Hepatocyte (in vitro differentiated cells): ENCODE measurements at regions not wholly inside any gene's neighbourhood (a gene's known extent, or its start where the extent isn't known, plus 50 kb on each side); places are given as distances from the start of the nearest gene placed in this dataset.

Source experiments
- DNase-seq: peaks from one replicate; pipeline ENCODE4 v3.0.0-alpha.2; 2016; ENCODE audit warnings: low spot score
- H2AFZ ChIP-seq: fragments of 200-600 bp; sonication (generic); 2 replicates; pipeline ENCODE4 v1.6.0; 2016; ENCODE audit warnings: antibody characterized with exemption, mild to moderate bottlenecking
- H3K27ac ChIP-seq: fragments of 200-600 bp; sonication (generic); 2 replicates; pipeline ENCODE4 v1.5.1; 2016; ENCODE audit warnings: mild to moderate bottlenecking
- H3K27me3 ChIP-seq: fragments of 200-600 bp; sonication (generic); 2 replicates; pipeline ENCODE4 v1.6.1; 2016
- H3K36me3 ChIP-seq: fragments of 200-600 bp; sonication (generic); replicated peaks from 2 replicates; pipeline ENCODE4 v1.5.1; 2016; ENCODE audit warnings: low read depth; ENCODE audit not compliant: insufficient read depth
- H3K4me1 ChIP-seq: fragments of 200-600 bp; sonication (generic); 2 replicates; pipeline ENCODE4 v1.5.1; 2016; ENCODE audit warnings: mild to moderate bottlenecking, moderate library complexity; ENCODE audit not compliant: insufficient read depth
- H3K4me2 ChIP-seq: fragments of 200-600 bp; sonication (generic); 2 replicates; pipeline ENCODE4 v1.6.0; 2016
- H3K4me3 ChIP-seq: fragments of 200-600 bp; sonication (generic); 2 replicates; pipeline ENCODE4 v1.5.1; 2016; ENCODE audit warnings: mild to moderate bottlenecking
- H3K79me2 ChIP-seq: fragments of 200-600 bp; sonication (generic); 2 replicates; pipeline ENCODE4 v1.6.0; 2017; ENCODE audit warnings: mild to moderate bottlenecking
- H3K9me2 ChIP-seq: fragments of 200-600 bp; sonication (generic); replicated peaks from 2 replicates; pipeline ENCODE4 v1.6.0; 2017; ENCODE audit warnings: mild to moderate bottlenecking; ENCODE audit not compliant: insufficient read depth
- H3K9me3 ChIP-seq: fragments of 200-600 bp; sonication (generic); 2 replicates; pipeline ENCODE4 v1.5.1; 2016; ENCODE audit warnings: low read depth, mild to moderate bottlenecking
- H4K20me1 ChIP-seq: fragments of 200-600 bp; sonication (generic); 2 replicates; pipeline ENCODE4 v1.6.0; 2016; ENCODE audit warnings: mild to moderate bottlenecking; ENCODE audit not compliant: insufficient read depth, poor library complexity, severe bottlenecking
- EZH2 ChIP-seq: fragments of 200-600 bp; sonication (generic); IDR thresholded peaks from 2 replicates; pipeline ENCODE4 v1.6.1; 2016; ENCODE audit warnings: antibody characterized with exemption, mild to moderate bottlenecking, borderline replicate concordance
- EZH2phosphoT487 ChIP-seq: fragments of 200-600 bp; sonication (generic); IDR thresholded peaks from one replicate; pipeline ENCODE4 v1.6.1; 2018; ENCODE audit warnings: antibody characterized with exemption, mild to moderate bottlenecking, low read depth, moderate library complexity; ENCODE audit not compliant: unreplicated experiment, severe bottlenecking
- WGBS: methylation state at CpG from one replicate; pipeline ENCODE4 v1.1.6; 2016; ENCODE audit warnings: low lambda C conversion rate; ENCODE audit errors: missing lambda C conversion rate; 5-methylcytosine and 5-hydroxymethylcytosine counted together
- TF ChIP-seq, protein P1 (sequence below): fragments of 200-600 bp; sonication (generic); IDR thresholded peaks from 2 replicates; pipeline ENCODE4 v1.5.1; 2016; ENCODE audit warnings: antibody characterized with exemption, mild to moderate bottlenecking; ENCODE audit not compliant: poor library complexity

DNA sequence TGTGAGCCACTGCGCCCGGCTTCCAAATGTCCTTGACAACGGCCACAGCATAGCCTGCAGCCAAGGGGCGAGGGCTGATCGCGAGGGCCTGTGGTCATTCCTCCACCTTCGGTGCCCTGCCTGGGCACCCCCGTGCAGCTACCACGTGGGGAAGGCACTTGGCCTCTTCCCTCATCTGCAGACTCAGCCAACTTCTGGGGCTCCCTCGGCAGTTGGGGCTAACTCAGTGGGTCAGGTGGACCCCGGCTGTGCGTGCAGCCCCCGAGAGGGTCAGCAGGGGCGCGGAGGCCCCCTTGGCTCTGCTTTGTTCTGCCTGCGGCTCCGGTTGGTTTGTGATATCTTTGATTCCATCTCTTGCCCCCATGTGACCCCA is 52.9 kb upstream of the BHLHE23 start:
- Histone ChIP-seq H3K4me2 (no peak overlapping the region), H4K20me1 (no peaks in the 10 kb centered on the region), H3K27me3 (peaks cover 9% of the 10 kb centered on the region), H3K4me3 (no peak overlapping the region), H3K9me3 (no peaks in the 10 kb centered on the region), H3K79me2 (no peaks in the 10 kb centered on the region), H3K9me2 (no peaks in the 10 kb centered on the region), H3K27ac (no peak overlapping the region), H3K4me1 (no peaks in the 10 kb centered on the region), H3K36me3 (no peaks in the 10 kb centered on the region), H2AFZ (no peak overlapping the region)
- 90% methylated on average over 17 of the region's 17 CpGs for WGBS
- no peak for DNase-seq
- no peak for TF ChIP-seq EZH2
- TF ChIP-seq, protein P1, sequence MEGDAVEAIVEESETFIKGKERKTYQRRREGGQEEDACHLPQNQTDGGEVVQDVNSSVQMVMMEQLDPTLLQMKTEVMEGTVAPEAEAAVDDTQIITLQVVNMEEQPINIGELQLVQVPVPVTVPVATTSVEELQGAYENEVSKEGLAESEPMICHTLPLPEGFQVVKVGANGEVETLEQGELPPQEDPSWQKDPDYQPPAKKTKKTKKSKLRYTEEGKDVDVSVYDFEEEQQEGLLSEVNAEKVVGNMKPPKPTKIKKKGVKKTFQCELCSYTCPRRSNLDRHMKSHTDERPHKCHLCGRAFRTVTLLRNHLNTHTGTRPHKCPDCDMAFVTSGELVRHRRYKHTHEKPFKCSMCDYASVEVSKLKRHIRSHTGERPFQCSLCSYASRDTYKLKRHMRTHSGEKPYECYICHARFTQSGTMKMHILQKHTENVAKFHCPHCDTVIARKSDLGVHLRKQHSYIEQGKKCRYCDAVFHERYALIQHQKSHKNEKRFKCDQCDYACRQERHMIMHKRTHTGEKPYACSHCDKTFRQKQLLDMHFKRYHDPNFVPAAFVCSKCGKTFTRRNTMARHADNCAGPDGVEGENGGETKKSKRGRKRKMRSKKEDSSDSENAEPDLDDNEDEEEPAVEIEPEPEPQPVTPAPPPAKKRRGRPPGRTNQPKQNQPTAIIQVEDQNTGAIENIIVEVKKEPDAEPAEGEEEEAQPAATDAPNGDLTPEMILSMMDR: no peak
- no peak for TF ChIP-seq EZH2phosphoT487

DNA sequence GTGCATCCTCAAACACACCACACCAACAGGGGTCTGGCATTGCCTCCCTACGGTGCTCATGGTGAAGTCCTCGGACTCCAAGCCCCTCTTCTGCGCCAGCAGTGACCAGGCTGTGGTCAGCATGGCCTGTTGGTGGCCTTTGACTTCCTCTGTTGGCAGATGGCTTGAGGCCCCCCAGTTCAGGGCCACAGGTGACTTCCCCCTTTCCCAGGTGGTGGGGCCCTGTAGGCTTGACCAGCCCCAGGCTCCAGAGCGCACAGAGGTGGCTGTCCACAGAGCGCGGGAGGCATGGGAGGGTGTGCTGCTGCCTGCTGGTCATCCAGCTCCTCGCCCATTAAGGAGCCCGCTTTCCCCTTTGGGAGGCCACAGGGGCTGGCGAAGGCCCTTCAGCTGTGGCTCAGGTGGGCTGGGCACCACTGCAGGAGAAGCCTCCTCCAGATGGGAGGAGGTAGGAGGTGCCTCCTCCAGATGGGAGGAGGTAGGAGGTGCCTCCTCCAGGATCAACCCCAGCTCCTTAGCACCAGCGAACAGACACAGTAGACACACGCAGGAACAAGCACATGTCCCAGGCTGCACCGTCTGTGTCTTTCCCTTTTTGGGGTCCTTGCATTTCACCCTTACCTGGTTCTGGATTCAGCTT is 52.1 kb upstream of the BHLHE23 start:
- 88% methylated on average over 12 of the region's 12 CpGs for WGBS
- H3K4me1 ChIP-seq: no peaks in the 10 kb centered on the region
- H3K27ac ChIP-seq: no peak overlapping the region
- H2AFZ ChIP-seq: no peak overlapping the region
- no peak for DNase-seq
- H3K27me3 ChIP-seq: peaks cover 9% of the 10 kb centered on the region
- H3K79me2 ChIP-seq: no peaks in the 10 kb centered on the region
- no peaks in the 10 kb centered on the region for H3K9me3 ChIP-seq
- no peaks in the 10 kb centered on the region for H3K36me3 ChIP-seq
- H3K4me3 ChIP-seq: no peak overlapping the region
- TF ChIP-seq, protein P1: no peak
- TF ChIP-seq EZH2 (no peak), EZH2phosphoT487 (no peak)
- no peak overlapping the region for H3K4me2 ChIP-seq
- H3K9me2 ChIP-seq: no peaks in the 10 kb centered on the region
- no peaks in the 10 kb centered on the region for H4K20me1 ChIP-seq

DNA sequence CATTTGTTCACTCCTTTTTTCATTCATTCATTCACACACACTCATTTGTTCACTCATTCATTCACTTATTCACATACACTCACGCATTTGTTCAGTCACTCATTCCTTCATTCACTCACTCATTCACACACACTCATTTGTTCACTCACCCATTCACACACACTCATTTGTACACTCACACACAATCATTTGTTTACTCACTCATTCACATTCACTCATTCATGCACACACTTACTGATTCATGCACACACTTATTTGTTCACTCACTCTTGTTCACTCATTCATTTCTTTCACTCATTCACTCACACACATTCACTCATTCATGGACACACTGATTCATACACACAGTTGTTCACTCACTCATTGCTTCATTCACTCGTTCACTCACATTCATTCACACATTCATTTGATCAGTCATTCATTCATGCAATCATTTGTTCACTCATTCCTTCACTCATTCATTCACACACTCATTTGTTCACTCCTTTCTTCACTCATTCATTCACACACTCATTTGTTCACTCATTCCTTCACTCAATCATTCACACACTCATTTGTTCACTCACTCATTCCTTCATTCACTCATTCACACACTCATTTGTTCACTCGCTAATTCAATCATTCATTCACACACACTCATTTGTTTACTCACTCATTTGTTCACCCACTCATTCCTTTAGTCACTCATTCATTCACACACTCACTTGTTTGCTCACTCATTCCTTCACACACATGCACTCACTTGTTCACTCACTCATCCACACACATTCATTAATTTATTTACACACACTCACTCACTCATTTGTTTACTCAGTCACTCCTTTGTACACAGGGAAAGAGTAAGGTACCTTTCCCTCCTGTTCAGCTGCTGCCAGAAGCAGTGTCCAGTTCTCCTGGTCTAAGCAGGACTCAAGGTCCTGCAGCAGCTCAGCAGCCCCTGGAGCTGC is 50.7 kb upstream of the BHLHE23 start:
- H3K79me2 ChIP-seq: no peaks in the 10 kb centered on the region
- WGBS: 82% methylated on average over 3 of the region's 3 CpGs
- H3K9me3 ChIP-seq: no peaks in the 10 kb centered on the region
- H4K20me1 ChIP-seq: no peaks in the 10 kb centered on the region
- H3K4me1 ChIP-seq: no peaks in the 10 kb centered on the region
- TF ChIP-seq EZH2phosphoT487: no peak
- TF ChIP-seq EZH2: no peak
- TF ChIP-seq, protein P1: no peak
- H3K27ac ChIP-seq: no peak overlapping the region
- no peak overlapping the region for H2AFZ ChIP-seq
- DNase-seq: no peak
- peaks cover 9% of the 10 kb centered on the region for H3K27me3 ChIP-seq
- H3K9me2 ChIP-seq: no peaks in the 10 kb centered on the region
- H3K4me3 ChIP-seq: no peak overlapping the region
- no peak overlapping the region for H3K4me2 ChIP-seq
- no peaks in the 10 kb centered on the region for H3K36me3 ChIP-seq
